ENCODE measurements at regions not wholly inside any gene's neighbourhood (a gene's known extent, or its start where the extent isn't known, plus 50 kb on each side); places are given as distances from the start of the nearest gene placed in this dataset.

DNA sequence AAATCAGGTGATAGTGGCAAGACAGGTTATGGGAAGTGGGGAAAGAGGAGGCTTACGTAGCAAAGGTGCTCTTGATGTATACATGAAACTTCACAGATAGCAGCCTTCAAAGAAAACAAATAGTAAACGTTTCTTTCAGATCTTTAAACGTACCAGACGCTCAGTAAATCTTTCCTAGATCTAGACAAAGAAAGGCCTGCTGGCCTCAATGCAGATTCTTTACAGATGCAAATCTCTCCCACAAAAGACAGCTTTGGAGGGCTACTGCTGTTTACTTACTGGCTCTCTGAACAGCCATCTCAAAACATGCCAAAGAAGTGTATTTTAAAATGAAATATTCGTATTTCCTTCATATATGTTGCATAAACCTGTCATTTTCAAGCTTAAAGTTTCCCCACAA, 1279.9 kb upstream of the NRXN1 start:
- TF ChIP-seq, protein P1, sequence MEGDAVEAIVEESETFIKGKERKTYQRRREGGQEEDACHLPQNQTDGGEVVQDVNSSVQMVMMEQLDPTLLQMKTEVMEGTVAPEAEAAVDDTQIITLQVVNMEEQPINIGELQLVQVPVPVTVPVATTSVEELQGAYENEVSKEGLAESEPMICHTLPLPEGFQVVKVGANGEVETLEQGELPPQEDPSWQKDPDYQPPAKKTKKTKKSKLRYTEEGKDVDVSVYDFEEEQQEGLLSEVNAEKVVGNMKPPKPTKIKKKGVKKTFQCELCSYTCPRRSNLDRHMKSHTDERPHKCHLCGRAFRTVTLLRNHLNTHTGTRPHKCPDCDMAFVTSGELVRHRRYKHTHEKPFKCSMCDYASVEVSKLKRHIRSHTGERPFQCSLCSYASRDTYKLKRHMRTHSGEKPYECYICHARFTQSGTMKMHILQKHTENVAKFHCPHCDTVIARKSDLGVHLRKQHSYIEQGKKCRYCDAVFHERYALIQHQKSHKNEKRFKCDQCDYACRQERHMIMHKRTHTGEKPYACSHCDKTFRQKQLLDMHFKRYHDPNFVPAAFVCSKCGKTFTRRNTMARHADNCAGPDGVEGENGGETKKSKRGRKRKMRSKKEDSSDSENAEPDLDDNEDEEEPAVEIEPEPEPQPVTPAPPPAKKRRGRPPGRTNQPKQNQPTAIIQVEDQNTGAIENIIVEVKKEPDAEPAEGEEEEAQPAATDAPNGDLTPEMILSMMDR (IDR thresholded peaks at IDR 0.05; ENCODE audit: low read depth, low read length, poor library complexity, severe bottlenecking): no peak
- TF ChIP-seq EZH2phosphoT487 (IDR thresholded peaks at IDR 0.05; ENCODE audit: borderline replicate concordance, low read length): no peak

Data from DOHH2 (cell line).